Erythroblast (primary cell): ENCODE measurements at regions not wholly inside any gene's neighbourhood (a gene's known extent, or its start where the extent isn't known, plus 50 kb on each side); places are given as distances from the start of the nearest gene placed in this dataset.

Experiments used
- DNase-seq, 2 experiments: peaks; one replicate each; lab custom pipeline; 2025; lab: John Stamatoyannopoulos, UW
- GATA1 ChIP-seq: IDR thresholded peaks from 2 replicates; pipeline ENCODE4 v1.6.1; 2011; ENCODE audit warnings: low read depth, mild to moderate bottlenecking, control low read depth, low read length, moderate library complexity
- POLR2A ChIP-seq: IDR thresholded peaks from 2 replicates; pipeline ENCODE4 v1.6.1; 2011; ENCODE audit warnings: mild to moderate bottlenecking, low read length

DNA sequence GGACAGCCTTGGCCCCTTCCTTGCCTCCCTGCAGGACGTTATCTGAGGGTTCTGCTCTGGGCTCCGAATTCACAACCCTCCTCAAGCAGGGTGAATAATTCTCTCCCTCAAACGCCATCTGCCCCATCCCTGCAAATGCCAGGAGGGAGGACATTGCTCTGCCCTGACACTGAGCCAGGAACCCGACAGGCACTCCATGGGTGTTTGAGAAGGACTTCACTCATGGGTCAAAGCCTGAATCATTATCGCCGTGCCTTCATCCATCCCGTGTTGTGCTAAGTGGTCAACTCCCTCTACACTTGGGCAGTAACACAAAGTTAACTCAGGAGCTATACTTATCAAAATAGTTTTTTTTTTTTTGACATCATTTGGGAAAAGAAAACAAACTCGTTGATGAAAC lies 261.8 kb upstream of the IGF1R start:
- TF ChIP-seq GATA1 (no peak), POLR2A (no peak)
- no peak for DNase-seq

DNA sequence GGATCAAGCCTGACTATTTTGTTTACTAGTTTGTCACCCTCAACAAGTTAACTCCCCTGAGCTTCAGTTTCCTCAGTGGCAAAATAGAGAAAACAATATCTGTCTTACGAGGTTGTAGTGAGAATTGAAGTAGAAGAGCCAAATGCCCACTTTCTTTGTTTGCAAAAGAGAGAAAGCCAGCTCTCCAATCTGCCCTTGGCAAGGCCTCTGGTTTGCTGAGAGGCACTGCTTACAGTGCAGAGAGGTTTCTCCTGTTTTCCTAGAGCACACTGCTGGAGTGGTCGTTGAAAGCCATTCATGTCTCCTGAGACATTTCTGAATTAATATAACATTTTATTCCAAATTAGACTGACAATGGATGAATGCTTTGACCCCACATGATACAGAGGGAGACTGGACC lies 260.5 kb upstream of the IGF1R start:
- TF ChIP-seq POLR2A: no peak
- TF ChIP-seq GATA1: no peak
- no peak for DNase-seq

DNA sequence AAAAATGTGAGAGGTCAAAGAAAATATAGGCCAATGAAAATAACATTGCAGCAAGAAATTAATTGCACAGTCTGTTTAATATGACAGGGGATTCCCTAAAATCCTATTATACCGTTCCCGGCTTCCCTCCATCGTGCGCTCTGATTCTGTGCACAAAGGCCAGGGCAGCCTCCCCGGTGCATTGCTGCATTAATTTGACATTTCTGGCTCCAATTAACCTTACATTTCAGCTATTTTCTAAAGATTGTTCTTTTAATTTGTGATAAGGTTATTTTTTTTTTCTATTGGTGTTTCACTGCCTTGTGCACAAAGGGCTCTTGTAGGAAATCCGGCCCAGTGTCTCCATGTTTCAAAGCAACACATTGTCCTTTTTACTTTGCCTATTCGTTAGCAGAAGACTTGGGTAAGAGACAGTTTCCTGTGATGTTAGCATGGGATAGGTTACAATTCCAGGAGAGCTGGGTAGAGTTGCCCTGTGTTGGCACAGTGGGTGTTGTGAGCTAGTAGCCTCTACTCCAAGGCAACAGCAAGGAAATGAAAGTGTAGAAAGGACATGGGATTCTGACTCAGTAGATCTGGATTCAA lies 257.3 kb upstream of the IGF1R start:
- DNase-seq: no peak
- no peak for TF ChIP-seq POLR2A
- no peak for TF ChIP-seq GATA1

DNA sequence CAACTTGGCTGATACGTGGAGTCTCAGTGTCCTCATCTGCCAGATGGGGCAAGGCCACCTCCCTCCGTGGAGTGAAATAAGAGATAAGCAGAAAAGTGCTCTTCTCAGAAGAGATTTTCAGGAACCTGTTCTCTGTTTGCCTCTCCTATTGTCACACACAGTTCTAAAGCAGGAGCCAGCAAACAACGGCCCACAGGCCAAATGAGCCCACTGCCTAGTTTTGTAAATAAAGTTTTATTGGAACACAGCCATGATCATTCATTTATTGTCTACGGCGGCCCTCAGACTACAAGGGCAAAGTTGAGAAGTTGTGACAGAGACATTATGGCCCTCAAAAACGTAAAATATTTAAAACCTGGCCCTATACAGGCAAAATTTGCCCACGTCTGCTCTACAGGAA lies 256.8 kb upstream of the IGF1R start:
- no peak for DNase-seq
- no peak for TF ChIP-seq POLR2A
- no peak for TF ChIP-seq GATA1

DNA sequence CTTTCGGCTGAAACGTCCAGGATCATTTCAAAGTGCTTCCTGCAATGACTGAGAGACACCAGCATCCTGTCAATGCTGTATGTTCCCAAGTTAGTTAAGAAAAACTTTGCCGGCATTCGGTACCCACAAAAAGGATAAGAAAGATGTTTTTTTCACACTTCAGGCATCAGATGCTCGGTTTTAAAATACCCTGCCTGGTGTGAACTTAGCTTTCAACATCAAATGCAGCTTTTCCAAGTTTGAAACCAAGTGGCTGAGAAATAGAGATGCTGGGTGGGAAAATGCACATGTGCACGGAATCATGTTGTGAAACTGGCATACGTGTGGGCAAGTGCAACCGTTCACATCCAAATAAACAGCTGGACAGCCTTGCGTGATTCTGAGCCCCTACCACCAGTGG lies 254.9 kb upstream of the IGF1R start:
- DNase-seq: no peak
- no peak for TF ChIP-seq POLR2A
- no peak for TF ChIP-seq GATA1

DNA sequence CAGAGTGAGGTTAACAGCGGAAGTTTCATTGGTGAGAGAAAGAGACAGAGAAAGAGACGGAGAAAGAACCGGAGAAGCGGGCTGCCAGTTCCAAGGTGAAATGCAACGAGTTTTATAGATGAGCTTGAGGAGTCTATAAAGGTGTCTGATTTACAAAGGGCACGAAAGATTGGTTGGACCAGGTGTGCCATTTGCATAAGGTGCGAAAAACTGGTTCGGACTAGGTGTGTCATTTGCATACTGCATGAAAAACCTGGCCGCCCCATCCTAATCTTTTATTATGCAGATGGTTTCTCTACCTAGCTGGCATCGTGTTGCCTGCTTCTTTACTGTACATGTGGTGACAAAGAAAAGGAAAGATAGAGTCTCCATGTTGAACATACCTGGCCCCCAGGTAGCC lies 253.8 kb upstream of the IGF1R start:
- no peak for DNase-seq
- TF ChIP-seq GATA1: no peak
- no peak for TF ChIP-seq POLR2A

DNA sequence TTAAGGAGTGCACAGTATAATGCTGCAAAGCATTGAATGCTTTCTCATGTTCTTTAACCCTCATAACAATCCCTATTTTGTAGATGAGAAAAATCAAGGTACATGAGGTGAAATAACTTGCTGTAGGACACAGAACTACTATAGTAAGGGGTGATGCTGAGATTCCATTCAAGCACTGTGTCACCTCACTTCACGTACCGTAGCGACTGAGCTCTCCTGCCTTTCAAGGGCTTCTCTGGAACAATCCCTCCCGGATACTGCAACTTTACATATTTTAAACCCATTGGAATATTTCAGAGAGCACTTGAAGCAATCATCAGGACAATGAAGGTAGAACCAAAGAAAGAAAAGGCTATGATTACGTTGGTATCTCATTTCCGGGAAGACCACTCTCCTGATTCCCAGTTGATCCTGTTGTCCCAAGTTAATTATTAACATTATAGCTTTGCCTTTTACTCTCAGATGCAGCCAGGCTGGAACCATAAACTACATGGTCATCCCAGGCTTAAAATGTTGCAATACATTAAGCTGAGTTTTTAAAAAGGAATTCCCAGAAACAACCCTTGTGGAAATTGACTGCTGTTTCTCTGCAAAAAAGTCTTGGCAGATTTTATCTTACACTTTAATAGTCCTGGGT lies 252.2 kb upstream of the IGF1R start:
- no peak for DNase-seq
- TF ChIP-seq GATA1 (no peak), POLR2A (no peak)

DNA sequence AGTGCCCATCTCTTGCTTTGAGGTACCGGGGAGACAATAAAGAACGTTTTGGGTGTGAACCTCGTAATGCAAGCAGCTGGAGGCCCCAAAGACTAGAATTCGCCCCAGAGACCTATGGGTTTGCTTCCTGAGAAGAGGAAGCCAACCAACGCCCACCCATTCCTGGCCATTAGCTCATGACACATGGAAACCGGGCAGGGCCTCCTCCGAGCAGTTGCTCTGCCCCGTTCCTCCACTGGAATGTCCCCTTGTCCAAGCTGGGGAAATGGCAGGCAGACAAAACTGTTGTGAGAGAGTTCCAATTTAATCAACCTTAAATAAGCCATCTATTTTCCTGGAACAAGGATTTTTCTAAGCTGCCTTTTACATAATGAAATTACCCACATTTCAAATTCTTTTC lies 250.9 kb upstream of the IGF1R start:
- no peak for TF ChIP-seq POLR2A
- no peak for TF ChIP-seq GATA1
- no peak for DNase-seq

DNA sequence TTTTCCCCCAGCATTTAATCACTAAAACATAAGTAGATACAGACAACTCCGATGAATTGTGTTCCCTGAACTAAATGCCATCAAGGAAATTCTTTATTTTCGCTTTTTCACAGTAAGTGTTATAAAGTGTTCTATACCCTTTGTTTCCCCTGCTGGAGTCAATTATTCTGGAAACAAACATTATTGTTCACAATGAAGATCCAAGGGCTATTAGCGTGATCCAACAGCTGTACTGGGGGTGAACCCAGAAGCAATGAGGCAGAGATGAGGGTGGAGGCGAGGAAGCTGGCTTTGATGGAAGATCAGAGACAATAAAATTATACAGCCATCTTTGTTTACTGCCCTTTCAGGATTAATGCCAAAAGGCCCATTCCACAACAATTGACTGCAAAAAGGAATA lies 250.3 kb upstream of the IGF1R start:
- DNase-seq: no peak
- TF ChIP-seq POLR2A (no peak), GATA1 (no peak)

DNA sequence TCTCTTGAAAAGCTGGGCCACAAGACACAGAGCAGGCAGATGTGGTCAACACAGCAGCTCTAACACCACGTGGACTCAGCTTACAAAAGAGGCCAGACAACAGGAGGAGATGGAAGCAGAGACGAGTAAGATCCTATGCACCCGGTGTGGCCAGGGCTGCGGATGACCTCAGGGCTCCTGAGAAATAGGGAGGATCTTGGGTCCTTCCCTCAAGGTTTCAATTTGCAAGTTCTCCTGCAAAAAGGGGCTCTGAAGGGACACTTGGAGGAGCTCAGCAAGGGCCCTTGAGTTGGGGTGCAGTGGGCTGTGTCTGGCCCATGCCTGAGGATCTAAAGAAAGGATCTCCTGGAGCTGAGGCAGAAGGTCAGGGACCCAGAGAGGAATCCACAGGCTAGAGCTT lies 249.5 kb upstream of the IGF1R start:
- no peak for DNase-seq
- TF ChIP-seq POLR2A (no peak), GATA1 (no peak)

DNA sequence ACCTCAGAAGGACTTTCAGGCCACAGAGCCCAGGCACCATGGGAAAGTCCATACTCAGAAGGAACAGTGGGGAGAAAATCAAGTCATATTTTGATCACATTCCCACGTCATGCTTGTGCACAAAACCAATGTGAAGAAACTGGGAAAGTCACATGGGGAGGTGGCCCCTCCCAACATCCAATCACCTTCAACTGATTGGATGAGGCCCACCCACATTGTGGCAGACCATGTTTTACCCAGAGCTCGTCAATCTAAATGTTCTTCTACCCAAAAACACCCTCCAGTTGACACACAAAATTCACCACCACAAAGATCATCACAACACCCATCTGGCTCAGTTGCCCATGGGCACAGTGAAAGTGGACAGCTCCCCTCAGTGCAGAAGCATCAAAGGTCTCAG lies 248.2 kb upstream of the IGF1R start:
- no peak for TF ChIP-seq POLR2A
- no peak for TF ChIP-seq GATA1
- no peak for DNase-seq

DNA sequence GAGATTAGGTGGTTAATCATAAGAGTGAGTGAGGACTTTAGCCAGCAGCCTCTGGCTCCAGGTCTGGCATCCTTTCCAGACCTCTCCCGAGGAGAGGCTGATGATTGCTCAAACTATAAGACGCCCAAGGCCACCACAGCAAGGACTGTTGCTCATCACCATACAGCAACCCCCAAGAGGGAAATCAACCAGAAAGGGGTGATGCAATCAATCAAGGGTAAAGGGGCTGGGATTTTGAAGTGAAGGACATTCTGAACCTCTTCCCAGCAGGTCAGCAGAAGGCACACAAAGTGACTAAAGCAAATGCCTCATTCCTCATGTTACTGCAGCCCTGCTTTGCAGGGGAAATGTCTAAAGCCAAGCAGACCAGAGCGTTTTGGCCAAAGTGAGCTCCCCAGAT lies 247.3 kb upstream of the IGF1R start:
- DNase-seq: no peak
- TF ChIP-seq POLR2A (no peak), GATA1 (no peak)

DNA sequence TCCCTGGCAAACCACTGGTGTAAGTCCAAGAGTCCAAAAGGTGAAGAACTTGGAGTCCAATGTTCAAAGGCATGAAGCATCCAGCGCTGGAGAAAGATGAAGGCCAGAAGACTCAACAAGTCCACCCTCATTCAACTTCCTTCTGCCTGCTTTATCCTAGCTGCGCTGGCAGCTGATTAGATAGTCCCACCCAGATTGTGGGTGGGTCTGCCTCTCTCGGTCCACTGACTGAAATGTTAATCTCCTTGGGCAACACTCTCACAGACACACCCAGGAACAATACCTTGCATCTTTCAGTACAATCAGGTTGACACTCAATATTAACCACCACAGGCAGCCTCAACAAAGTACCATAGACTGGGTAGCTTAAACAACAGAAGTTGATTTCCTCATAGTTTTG lies 245.9 kb upstream of the IGF1R start:
- no peak for TF ChIP-seq GATA1
- no peak for TF ChIP-seq POLR2A
- no peak for DNase-seq

DNA sequence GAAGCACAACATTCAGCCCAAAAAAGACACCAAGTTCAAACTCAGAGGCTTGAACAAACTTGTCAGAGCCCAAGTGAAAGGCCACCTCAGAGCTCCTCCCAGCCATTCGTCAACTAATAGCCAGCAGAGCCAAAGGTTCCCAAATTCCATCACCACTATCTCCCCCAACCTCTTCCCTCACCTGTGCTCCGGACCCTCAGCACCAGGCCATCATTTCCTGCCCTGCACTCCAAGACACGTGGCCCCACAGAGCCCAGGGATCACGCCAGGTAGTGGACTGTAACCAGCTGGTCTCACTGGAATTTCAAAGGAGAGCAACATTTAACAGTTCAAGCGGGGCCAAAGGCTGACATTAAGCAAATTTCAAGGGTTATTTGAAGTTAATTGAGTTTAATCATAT lies 245.2 kb upstream of the IGF1R start:
- TF ChIP-seq POLR2A: no peak
- no peak for TF ChIP-seq GATA1
- no peak for DNase-seq

DNA sequence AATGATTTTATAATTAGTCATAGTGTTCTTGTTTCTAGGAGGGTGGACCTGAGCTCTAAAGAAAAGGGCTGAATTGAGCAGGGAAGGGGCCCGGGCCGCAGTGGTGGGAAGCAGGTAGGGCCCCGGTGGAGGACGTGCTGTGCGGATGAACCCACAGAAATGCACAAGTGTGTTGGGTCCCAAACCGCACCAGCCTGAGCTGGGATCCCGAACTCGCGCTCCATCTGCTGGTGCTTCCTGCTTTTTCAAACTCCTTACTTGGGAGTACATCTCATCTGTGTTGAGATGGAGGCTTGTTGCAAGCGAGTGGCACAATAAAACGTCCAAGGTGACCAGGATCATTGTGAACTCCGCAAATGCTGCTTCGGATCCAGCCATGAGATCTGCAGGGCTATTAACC lies 244.8 kb upstream of the IGF1R start:
- DNase-seq: no peak

DNA sequence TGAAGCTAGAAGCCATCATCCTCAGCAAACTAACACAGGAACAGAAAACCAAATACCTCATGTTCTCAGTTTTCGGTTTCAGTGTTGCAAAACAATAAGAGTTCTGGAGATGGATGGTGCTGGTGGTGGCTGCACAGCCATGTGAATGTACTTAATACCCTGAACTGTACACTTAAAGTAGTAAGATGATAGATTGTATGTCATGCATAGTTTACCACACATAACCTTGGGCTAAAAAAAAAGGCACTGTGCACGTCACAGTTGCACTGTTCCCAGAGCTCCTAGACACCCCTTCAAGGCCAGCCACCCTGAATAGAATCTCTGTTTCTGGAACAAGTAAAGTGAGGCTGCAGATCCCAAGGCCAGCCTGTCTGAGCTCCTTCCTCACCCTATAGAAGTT lies 243.3 kb upstream of the IGF1R start:
- no peak for TF ChIP-seq POLR2A
- TF ChIP-seq GATA1: no peak
- no peak for DNase-seq

More for the DNA sequence above, 244.8 kb upstream of the IGF1R start:
- TF ChIP-seq GATA1 (no peak), POLR2A (no peak)
